Upper lobe of left lung (tissue), 6 donors: ENCODE measurements at regions not wholly inside any gene's neighbourhood (a gene's known extent, or its start where the extent isn't known, plus 50 kb on each side); places are given as distances from the start of the nearest gene placed in this dataset.

Experiments used
- ATAC-seq, 2 donors: fragments of 200-7000 bp; cut with Tn5 transposase; one replicate each; pipeline ENCODE4 v1.9.1; 2022; ENCODE audit warnings: mild to moderate bottlenecking in 2 of 2, moderate library complexity in 2 of 2; ENCODE audit not compliant: low FRiP score in 2 of 2
- DNase-seq, 2 donors: peaks; one replicate each; pipeline ENCODE4 v3.0.0-alpha.2; 2019 to 2020
- H3K27ac ChIP-seq, 4 donors: fragments of 200-600 bp; sonication (generic); one replicate each; pipeline ENCODE4 v1.5.1; 2016 to 2019
- H3K27me3 ChIP-seq, 4 donors: fragments of 200-600 bp; sonication (generic); one replicate each; pipeline ENCODE4 v1.5.1; 2017 to 2019
- H3K36me3 ChIP-seq, 4 donors: fragments of 200-600 bp; sonication (generic); one replicate each; pipeline ENCODE4 v1.5.1; 2016 to 2019
- H3K4me1 ChIP-seq, 4 donors: fragments of 200-600 bp; sonication (generic); one replicate each; pipeline ENCODE4 v1.5.1; 2018 to 2019
- H3K4me3 ChIP-seq, 4 donors: fragments of 200-600 bp; sonication (generic); one replicate each; pipeline ENCODE4 v1.5.1; 2017 to 2019; ENCODE audit warnings: mild to moderate bottlenecking in 2 of 4, moderate library complexity in 1 of 4
- H3K9me3 ChIP-seq, 4 donors: fragments of 200-600 bp; sonication (generic); one replicate each; pipeline ENCODE4 v1.5.1; 2018 to 2019
- EP300 ChIP-seq, 4 donors: sonication (generic); formaldehyde crosslinking; IDR thresholded peaks; one replicate each; pipeline ENCODE4 v1.5.1; 2017; ENCODE audit warnings: antibody characterized with exemption in 4 of 4, control low read depth in 2 of 4
- POLR2A ChIP-seq, 4 donors: fragments of 450-650 bp; IDR thresholded peaks; one replicate each; pipeline ENCODE4 v1.5.1; 2016 to 2017; ENCODE audit warnings: antibody characterized with exemption in 4 of 4, mild to moderate bottlenecking in 2 of 4
- POLR2AphosphoS5 ChIP-seq, 2 donors: sonication (generic); formaldehyde crosslinking; IDR thresholded peaks; one replicate each; pipeline ENCODE4 v1.5.1; 2017; ENCODE audit warnings: antibody characterized with exemption in 2 of 2
- WGBS, 2 donors: methylation state at CpG; one replicate each; pipeline ENCODE4 v1.1.5; 2017 to 2018; 5-methylcytosine and 5-hydroxymethylcytosine counted together
- TF ChIP-seq, protein P1 (sequence below), 6 experiments: fragments of 450-650 bp in 4 of 6; fragments of 200-600 bp in 2 of 6; sonication (generic) in 2 of 6; IDR thresholded peaks; one replicate each; pipeline ENCODE4 v1.5.1; 2016 to 2019; ENCODE audit warnings: antibody characterized with exemption in 6 of 6
- donor health status: DM: no; HTN: no; CAD: no; lungs with moderate emphysema.
- donor health status: DM: no; HTN: yes; CAD: no; lungs with severe emphysema.

DNA sequence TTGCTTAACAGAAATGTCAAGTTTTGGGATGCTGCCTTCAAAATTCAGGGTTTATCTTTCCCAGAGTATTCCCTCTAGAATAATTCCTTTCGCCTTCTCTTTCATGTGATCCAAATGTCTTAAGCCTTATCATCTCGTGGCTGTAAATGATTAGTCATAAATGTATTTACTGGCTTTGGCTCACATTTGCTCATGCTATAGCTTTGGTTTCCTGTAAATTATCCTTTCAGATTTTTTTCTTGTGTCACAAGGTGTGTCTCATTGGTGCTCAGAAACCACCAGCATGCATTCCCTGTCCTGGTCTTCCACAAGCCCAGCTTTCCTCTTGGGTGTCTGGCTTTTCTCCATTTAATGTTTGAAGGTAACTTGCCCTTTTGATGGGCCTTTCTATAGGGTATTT, 692.7 kb upstream of the ALCAM start:
- no peak overlapping the region for H3K27ac ChIP-seq
- TF ChIP-seq, protein P1, sequence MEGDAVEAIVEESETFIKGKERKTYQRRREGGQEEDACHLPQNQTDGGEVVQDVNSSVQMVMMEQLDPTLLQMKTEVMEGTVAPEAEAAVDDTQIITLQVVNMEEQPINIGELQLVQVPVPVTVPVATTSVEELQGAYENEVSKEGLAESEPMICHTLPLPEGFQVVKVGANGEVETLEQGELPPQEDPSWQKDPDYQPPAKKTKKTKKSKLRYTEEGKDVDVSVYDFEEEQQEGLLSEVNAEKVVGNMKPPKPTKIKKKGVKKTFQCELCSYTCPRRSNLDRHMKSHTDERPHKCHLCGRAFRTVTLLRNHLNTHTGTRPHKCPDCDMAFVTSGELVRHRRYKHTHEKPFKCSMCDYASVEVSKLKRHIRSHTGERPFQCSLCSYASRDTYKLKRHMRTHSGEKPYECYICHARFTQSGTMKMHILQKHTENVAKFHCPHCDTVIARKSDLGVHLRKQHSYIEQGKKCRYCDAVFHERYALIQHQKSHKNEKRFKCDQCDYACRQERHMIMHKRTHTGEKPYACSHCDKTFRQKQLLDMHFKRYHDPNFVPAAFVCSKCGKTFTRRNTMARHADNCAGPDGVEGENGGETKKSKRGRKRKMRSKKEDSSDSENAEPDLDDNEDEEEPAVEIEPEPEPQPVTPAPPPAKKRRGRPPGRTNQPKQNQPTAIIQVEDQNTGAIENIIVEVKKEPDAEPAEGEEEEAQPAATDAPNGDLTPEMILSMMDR (IDR thresholded peaks at IDR 0.05): no peak
- TF ChIP-seq POLR2A (IDR thresholded peaks at IDR 0.05): no peak
- no peak for TF ChIP-seq EP300 (IDR thresholded peaks at IDR 0.05)
- no peak for TF ChIP-seq POLR2AphosphoS5 (IDR thresholded peaks at IDR 0.05)
- H3K36me3 ChIP-seq: no peaks in the 10 kb centered on the region
- H3K27me3 ChIP-seq: no peaks in the 10 kb centered on the region
- DNase-seq (no peak), ATAC-seq (no peak)
- WGBS, 2 donors: 64 to 73% methylated on average over 2 of the region's 2 CpGs
- H3K4me1 ChIP-seq: no peaks in the 10 kb centered on the region
- peaks cover 0 to 5% (median 2%) of the 10 kb centered on the region in 4 donors for H3K9me3 ChIP-seq
- no peak overlapping the region for H3K4me3 ChIP-seq

- WGBS, 2 donors: 76 to 78% methylated on average over 3 of the region's 3 CpGs
- no peaks in the 10 kb centered on the region for H3K4me1 ChIP-seq
- H3K27ac ChIP-seq: no peak overlapping the region
- H3K27me3 ChIP-seq: no peaks in the 10 kb centered on the region
- no peak overlapping the region for H3K4me3 ChIP-seq
- peaks cover 0 to 5% (median 2%) of the 10 kb centered on the region in 4 donors for H3K9me3 ChIP-seq
- DNase-seq (no peak), ATAC-seq (no peak)
- H3K36me3 ChIP-seq: no peaks in the 10 kb centered on the region
- TF ChIP-seq, protein P1 (IDR thresholded peaks at IDR 0.05): no peak
- no peak for TF ChIP-seq EP300 (IDR thresholded peaks at IDR 0.05)
- TF ChIP-seq POLR2AphosphoS5 (IDR thresholded peaks at IDR 0.05): no peak
- no peak for TF ChIP-seq POLR2A (IDR thresholded peaks at IDR 0.05)
Measured at GRCh38 chr3:104676241-104676640, 690.5 kb upstream of the ALCAM start.

GRCh38 chr3:104677932-104678331, 688.8 kb upstream of the ALCAM start:
- Histone ChIP-seq H3K4me1 (no peaks in the 10 kb centered on the region), H3K36me3 (no peaks in the 10 kb centered on the region), H3K4me3 (no peak overlapping the region), H3K27me3 (no peaks in the 10 kb centered on the region), H3K9me3 (peaks cover 0 to 5% (median 2%) of the 10 kb centered on the region in 4 donors), H3K27ac (no peak overlapping the region)
- 93 to 95% methylated on average over 4 of the region's 4 CpGs for WGBS, 2 donors
- DNase-seq (no peak), ATAC-seq (no peak)
- TF ChIP-seq POLR2A (IDR thresholded peaks at IDR 0.05) (no peak), POLR2AphosphoS5 (IDR thresholded peaks at IDR 0.05) (no peak), EP300 (IDR thresholded peaks at IDR 0.05) (no peak)
- TF ChIP-seq, protein P1 (IDR thresholded peaks at IDR 0.05): no peak

- Histone ChIP-seq H3K4me1 (no peaks in the 10 kb centered on the region), H3K27me3 (no peaks in the 10 kb centered on the region), H3K36me3 (no peaks in the 10 kb centered on the region), H3K9me3 (no peaks in the 10 kb centered on the region), H3K27ac (no peak overlapping the region), H3K4me3 (no peak overlapping the region)
- TF ChIP-seq, protein P1 (IDR thresholded peaks at IDR 0.05): no peak
- TF ChIP-seq EP300 (IDR thresholded peaks at IDR 0.05): no peak
- TF ChIP-seq POLR2A (IDR thresholded peaks at IDR 0.05): no peak
- TF ChIP-seq POLR2AphosphoS5 (IDR thresholded peaks at IDR 0.05): no peak
- ATAC-seq (no peak), DNase-seq (no peak)
Measured at GRCh38 chr3:104685492-104685891, 681.2 kb upstream of the ALCAM start.

GRCh38 chr3:104687362-104687761, 679.3 kb upstream of the ALCAM start:
- no peaks in the 10 kb centered on the region for H3K36me3 ChIP-seq
- no peak overlapping the region for H3K27ac ChIP-seq
- no peaks in the 10 kb centered on the region for H3K27me3 ChIP-seq
- H3K9me3 ChIP-seq: no peaks in the 10 kb centered on the region
- peak in 1 of 2 donors; percentile 27 for DNase-seq
- TF ChIP-seq POLR2AphosphoS5 (IDR thresholded peaks at IDR 0.05): no peak
- no peak for TF ChIP-seq EP300 (IDR thresholded peaks at IDR 0.05)
- TF ChIP-seq, protein P1 (IDR thresholded peaks at IDR 0.05): no peak
- no peak for TF ChIP-seq POLR2A (IDR thresholded peaks at IDR 0.05)
- WGBS, 2 donors: 89 to 95% methylated on average over 11 of the region's 11 CpGs
- no peak for ATAC-seq
- H3K4me3 ChIP-seq: no peak overlapping the region
- no peaks in the 10 kb centered on the region for H3K4me1 ChIP-seq
